ENCODE measurements at regions not wholly inside any gene's neighbourhood (a gene's known extent, or its start where the extent isn't known, plus 50 kb on each side); places are given as distances from the start of the nearest gene placed in this dataset.

- Histone ChIP-seq H3K27me3 (no peaks in the 10 kb centered on the region), H3K27ac (no peak overlapping the region), H3K9me3 (no peaks in the 10 kb centered on the region), H3K4me3 (no peak overlapping the region), H3K36me3 (no peaks in the 10 kb centered on the region), H3K4me1 (no peaks in the 10 kb centered on the region)
- TF ChIP-seq CTCF (IDR thresholded peaks at IDR 0.05) = no peak
- no peak for ATAC-seq
- intact Hi-C loops (cut with DNase I) = no loop called here
- FAIRE-seq = no peak
- 65 to 71% methylated on average over 4 of the region's 4 CpGs for WGBS, 2 donors
- no peak for DNase-seq
Observed at GRCh38 chr10:84768132-84768531, 439.7 kb downstream of the CCSER2 start.

GRCh38 chr10:84770824-84771223, 442.4 kb downstream of the CCSER2 start:
- H3K27ac ChIP-seq = no peak overlapping the region
- H3K27me3 ChIP-seq = no peaks in the 10 kb centered on the region
- no peaks in the 10 kb centered on the region for H3K4me1 ChIP-seq
- no peak for ATAC-seq
- TF ChIP-seq CTCF (IDR thresholded peaks at IDR 0.05) = no peak
- H3K4me3 ChIP-seq = no peak overlapping the region
- H3K9me3 ChIP-seq = no peaks in the 10 kb centered on the region
- DNase-seq = no peak
- intact Hi-C loops (cut with DNase I) = no loop called here
- FAIRE-seq = no peak
- no peaks in the 10 kb centered on the region for H3K36me3 ChIP-seq

- H3K4me3 ChIP-seq = no peak overlapping the region
- peak; percentile 19 to 47 (median 39) for TF ChIP-seq CTCF (IDR thresholded peaks at IDR 0.05)
- no peak overlapping the region for H3K27ac ChIP-seq
- 5 to 7% methylated on average over 1 of the region's 1 CpG for WGBS, 2 donors
- intact Hi-C loops (cut with DNase I) = no loop called here
- H3K9me3 ChIP-seq = no peaks in the 10 kb centered on the region
- ATAC-seq (peak; percentile 50 to 79 (median 75)), DNase-seq (peak in 2 of 6 donors; percentile 7 to 33), FAIRE-seq (no peak)
- H3K36me3 ChIP-seq = no peaks in the 10 kb centered on the region
- no peaks in the 10 kb centered on the region for H3K27me3 ChIP-seq
- no peaks in the 10 kb centered on the region for H3K4me1 ChIP-seq
Observed at GRCh38 chr10:84783386-84783785, 455.0 kb downstream of the CCSER2 start.

GRCh38 chr10:84783909-84784308, 455.5 kb downstream of the CCSER2 start:
- H3K4me1 ChIP-seq = no peaks in the 10 kb centered on the region
- no peak overlapping the region for H3K27ac ChIP-seq
- intact Hi-C loops (cut with DNase I) = no loop called here
- peak in 2 of 6 donors; percentile 34 to 52 for DNase-seq
- H3K9me3 ChIP-seq = no peaks in the 10 kb centered on the region
- no peak for TF ChIP-seq CTCF (IDR thresholded peaks at IDR 0.05)
- H3K4me3 ChIP-seq = no peak overlapping the region
- ATAC-seq = no peak
- FAIRE-seq = no peak
- no peaks in the 10 kb centered on the region for H3K27me3 ChIP-seq
- H3K36me3 ChIP-seq = no peaks in the 10 kb centered on the region

GRCh38 chr10:84784749-84785148, 456.4 kb downstream of the CCSER2 start:
- no peak for ATAC-seq
- no peak for FAIRE-seq
- TF ChIP-seq CTCF (IDR thresholded peaks at IDR 0.05) = no peak
- Histone ChIP-seq H3K4me3 (no peak overlapping the region), H3K4me1 (no peaks in the 10 kb centered on the region), H3K9me3 (no peaks in the 10 kb centered on the region), H3K27ac (no peak overlapping the region), H3K36me3 (no peaks in the 10 kb centered on the region), H3K27me3 (no peaks in the 10 kb centered on the region)
- DNase-seq = no peak
- intact Hi-C loops (cut with DNase I) = no loop called here
